DND-41 (cell line): ENCODE measurements at regions not wholly inside any gene's neighbourhood (a gene's known extent, or its start where the extent isn't known, plus 50 kb on each side); places are given as distances from the start of the nearest gene placed in this dataset.

Experiments
- EZH2 ChIP-seq: IDR thresholded peaks from 3 replicates; pipeline ENCODE4 v1.6.1; 2012; ENCODE audit warnings: borderline replicate concordance, low read depth, mild to moderate bottlenecking, moderate library complexity, low read length, inconsistent platforms; ENCODE audit not compliant: severe bottlenecking
- TF ChIP-seq, protein P1 (sequence below): IDR thresholded peaks from 2 replicates; pipeline ENCODE4 v1.5.1; 2012; ENCODE audit warnings: borderline replicate concordance, low read length, moderate library complexity, mild to moderate bottlenecking; ENCODE audit not compliant: poor library complexity, severe bottlenecking; ENCODE audit errors: extremely low read depth

DNA sequence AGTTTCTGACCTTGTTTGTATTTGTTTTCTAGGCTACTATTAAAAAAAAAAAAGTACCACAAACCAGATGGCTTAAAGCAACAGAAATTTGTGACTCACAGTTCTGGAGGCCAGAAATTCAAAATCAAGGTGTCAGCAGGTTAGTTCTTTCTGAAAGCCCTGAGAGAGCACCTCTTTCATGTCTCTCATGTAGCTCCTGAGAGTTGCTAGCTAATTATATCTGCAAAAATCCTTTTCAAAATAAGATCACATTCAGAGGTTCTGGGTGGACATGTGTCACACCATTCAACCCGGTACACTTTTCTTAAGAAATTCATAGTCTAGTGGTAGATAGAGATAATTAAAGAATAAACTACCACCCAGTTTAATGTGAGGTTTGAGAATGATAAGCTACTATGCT lies 888.6 kb downstream of the GRID1 start:
- TF ChIP-seq, protein P1, sequence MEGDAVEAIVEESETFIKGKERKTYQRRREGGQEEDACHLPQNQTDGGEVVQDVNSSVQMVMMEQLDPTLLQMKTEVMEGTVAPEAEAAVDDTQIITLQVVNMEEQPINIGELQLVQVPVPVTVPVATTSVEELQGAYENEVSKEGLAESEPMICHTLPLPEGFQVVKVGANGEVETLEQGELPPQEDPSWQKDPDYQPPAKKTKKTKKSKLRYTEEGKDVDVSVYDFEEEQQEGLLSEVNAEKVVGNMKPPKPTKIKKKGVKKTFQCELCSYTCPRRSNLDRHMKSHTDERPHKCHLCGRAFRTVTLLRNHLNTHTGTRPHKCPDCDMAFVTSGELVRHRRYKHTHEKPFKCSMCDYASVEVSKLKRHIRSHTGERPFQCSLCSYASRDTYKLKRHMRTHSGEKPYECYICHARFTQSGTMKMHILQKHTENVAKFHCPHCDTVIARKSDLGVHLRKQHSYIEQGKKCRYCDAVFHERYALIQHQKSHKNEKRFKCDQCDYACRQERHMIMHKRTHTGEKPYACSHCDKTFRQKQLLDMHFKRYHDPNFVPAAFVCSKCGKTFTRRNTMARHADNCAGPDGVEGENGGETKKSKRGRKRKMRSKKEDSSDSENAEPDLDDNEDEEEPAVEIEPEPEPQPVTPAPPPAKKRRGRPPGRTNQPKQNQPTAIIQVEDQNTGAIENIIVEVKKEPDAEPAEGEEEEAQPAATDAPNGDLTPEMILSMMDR = no peak
- no peak for TF ChIP-seq EZH2
